GM12878 (cell line): ENCODE measurements at regions not wholly inside any gene's neighbourhood (a gene's known extent, or its start where the extent isn't known, plus 50 kb on each side); places are given as distances from the start of the nearest gene placed in this dataset.

Experiments used
- CBX3 ChIP-seq: fragments of 200-600 bp; sonication (generic); IDR thresholded peaks from 2 replicates; pipeline ENCODE4 v1.6.1; 2016; ENCODE audit warnings: low read depth, borderline replicate concordance
- CREB1 ChIP-seq: IDR thresholded peaks from 2 replicates; pipeline ENCODE4 v1.6.1; 2012; ENCODE audit warnings: low read depth, mild to moderate bottlenecking, inconsistent platforms
- CREM ChIP-seq: IDR thresholded peaks from 2 replicates; pipeline ENCODE4 v1.6.1; 2014; ENCODE audit warnings: antibody characterized with exemption, low read depth
- ESRRA ChIP-seq: IDR thresholded peaks from 2 replicates; pipeline ENCODE4 v1.6.1; 2012; ENCODE audit warnings: mild to moderate bottlenecking, low read length, improper control_type of control experiment
- JUND ChIP-seq: IDR thresholded peaks from 2 replicates; pipeline ENCODE4 v1.6.1; 2012; ENCODE audit warnings: low read depth, mild to moderate bottlenecking, low read length, improper control_type of control experiment, moderate library complexity
- POLR2A ChIP-seq: IDR thresholded peaks from 2 replicates; pipeline ENCODE4 v1.6.1; 2011; ENCODE audit warnings: low read depth, mild to moderate bottlenecking, low read length
- RFX5 ChIP-seq: IDR thresholded peaks from 2 replicates; pipeline ENCODE4 v1.6.1; 2011; ENCODE audit warnings: low read depth, low read length, improper control_type of control experiment
- ZNF207 ChIP-seq: fragments of 450-650 bp; IDR thresholded peaks from 2 replicates; pipeline ENCODE4 v1.6.1; 2014; ENCODE audit warnings: antibody characterized with exemption, mild to moderate bottlenecking, borderline replicate concordance
- TF ChIP-seq, protein P1 (sequence below): IDR thresholded peaks from 2 replicates; pipeline ENCODE4 v1.6.1; 2012; ENCODE audit warnings: mild to moderate bottlenecking, low read depth, low read length
- TF ChIP-seq, protein P2 (sequence below), 3 experiments: IDR thresholded peaks in 2 of 3; conservative IDR thresholded peaks in 1 of 3; 2 replicates each; pipeline ENCODE4 v1.5.1; 2011; ENCODE audit warnings: low read depth in 3 of 3, low read length in 3 of 3, mild to moderate bottlenecking in 3 of 3, control low read depth in 2 of 3, moderate library complexity in 2 of 3, inconsistent platforms in 1 of 3, mixed read lengths in 1 of 3; ENCODE audit not compliant: control insufficient read depth in 2 of 3, insufficient read depth in 1 of 3; ENCODE audit errors: extremely low read depth in 1 of 3

DNA sequence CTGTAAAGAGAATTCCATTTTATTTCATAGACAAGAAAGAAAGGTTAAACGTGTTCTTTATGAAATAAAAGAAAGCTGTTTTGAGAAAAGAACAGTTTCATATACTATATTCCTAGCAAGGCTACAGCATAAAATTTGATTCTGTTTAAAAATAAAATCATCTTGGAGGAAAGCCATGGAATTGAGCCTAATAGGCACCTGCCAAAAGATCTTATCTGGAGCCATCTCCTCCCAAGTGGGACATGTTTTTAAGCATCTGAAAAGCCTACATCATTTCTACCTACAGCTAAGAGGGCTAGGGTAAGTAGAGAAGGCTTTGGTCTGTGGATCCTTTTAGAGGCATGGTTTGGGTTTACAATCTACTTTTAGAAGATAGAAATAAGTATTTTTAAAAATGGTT lies 89.3 kb downstream of the GAS1 start:
- TF ChIP-seq RFX5 = no peak
- TF ChIP-seq, protein P1, sequence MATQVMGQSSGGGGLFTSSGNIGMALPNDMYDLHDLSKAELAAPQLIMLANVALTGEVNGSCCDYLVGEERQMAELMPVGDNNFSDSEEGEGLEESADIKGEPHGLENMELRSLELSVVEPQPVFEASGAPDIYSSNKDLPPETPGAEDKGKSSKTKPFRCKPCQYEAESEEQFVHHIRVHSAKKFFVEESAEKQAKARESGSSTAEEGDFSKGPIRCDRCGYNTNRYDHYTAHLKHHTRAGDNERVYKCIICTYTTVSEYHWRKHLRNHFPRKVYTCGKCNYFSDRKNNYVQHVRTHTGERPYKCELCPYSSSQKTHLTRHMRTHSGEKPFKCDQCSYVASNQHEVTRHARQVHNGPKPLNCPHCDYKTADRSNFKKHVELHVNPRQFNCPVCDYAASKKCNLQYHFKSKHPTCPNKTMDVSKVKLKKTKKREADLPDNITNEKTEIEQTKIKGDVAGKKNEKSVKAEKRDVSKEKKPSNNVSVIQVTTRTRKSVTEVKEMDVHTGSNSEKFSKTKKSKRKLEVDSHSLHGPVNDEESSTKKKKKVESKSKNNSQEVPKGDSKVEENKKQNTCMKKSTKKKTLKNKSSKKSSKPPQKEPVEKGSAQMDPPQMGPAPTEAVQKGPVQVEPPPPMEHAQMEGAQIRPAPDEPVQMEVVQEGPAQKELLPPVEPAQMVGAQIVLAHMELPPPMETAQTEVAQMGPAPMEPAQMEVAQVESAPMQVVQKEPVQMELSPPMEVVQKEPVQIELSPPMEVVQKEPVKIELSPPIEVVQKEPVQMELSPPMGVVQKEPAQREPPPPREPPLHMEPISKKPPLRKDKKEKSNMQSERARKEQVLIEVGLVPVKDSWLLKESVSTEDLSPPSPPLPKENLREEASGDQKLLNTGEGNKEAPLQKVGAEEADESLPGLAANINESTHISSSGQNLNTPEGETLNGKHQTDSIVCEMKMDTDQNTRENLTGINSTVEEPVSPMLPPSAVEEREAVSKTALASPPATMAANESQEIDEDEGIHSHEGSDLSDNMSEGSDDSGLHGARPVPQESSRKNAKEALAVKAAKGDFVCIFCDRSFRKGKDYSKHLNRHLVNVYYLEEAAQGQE = no peak
- TF ChIP-seq CREB1 = no peak
- TF ChIP-seq, protein P2, sequence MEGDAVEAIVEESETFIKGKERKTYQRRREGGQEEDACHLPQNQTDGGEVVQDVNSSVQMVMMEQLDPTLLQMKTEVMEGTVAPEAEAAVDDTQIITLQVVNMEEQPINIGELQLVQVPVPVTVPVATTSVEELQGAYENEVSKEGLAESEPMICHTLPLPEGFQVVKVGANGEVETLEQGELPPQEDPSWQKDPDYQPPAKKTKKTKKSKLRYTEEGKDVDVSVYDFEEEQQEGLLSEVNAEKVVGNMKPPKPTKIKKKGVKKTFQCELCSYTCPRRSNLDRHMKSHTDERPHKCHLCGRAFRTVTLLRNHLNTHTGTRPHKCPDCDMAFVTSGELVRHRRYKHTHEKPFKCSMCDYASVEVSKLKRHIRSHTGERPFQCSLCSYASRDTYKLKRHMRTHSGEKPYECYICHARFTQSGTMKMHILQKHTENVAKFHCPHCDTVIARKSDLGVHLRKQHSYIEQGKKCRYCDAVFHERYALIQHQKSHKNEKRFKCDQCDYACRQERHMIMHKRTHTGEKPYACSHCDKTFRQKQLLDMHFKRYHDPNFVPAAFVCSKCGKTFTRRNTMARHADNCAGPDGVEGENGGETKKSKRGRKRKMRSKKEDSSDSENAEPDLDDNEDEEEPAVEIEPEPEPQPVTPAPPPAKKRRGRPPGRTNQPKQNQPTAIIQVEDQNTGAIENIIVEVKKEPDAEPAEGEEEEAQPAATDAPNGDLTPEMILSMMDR (IDR thresholded peaks at IDR 0.05 in 2 of 3, conservative IDR thresholded peaks at IDR 0.05 in 1 of 3; ENCODE audit: control insufficient read depth in 2 of 3, extremely low read depth in 1 of 3, insufficient read depth in 1 of 3, low read depth in 3 of 3, low read length in 3 of 3) = no peak
- TF ChIP-seq CBX3 = no peak
- TF ChIP-seq ESRRA = no peak
- no peak for TF ChIP-seq JUND
- no peak for TF ChIP-seq CREM
- TF ChIP-seq POLR2A = no peak
- TF ChIP-seq ZNF207 = no peak
